Stomach (tissue), 4 donors: ENCODE measurements at regions not wholly inside any gene's neighbourhood (a gene's known extent, or its start where the extent isn't known, plus 50 kb on each side); places are given as distances from the start of the nearest gene placed in this dataset.

Experiments
- POLR2A ChIP-seq, 4 donors: fragments of 450-650 bp; IDR thresholded peaks; one replicate each; pipeline ENCODE4 v1.6.1; 2016; ENCODE audit warnings: antibody characterized with exemption in 4 of 4, control low read depth in 2 of 4, mild to moderate bottlenecking in 1 of 4, moderate library complexity in 1 of 4
- POLR2AphosphoS5 ChIP-seq, 3 donors: sonication (generic); formaldehyde crosslinking; IDR thresholded peaks; one replicate each; pipeline ENCODE4 v1.6.1; 2016; ENCODE audit warnings: antibody characterized with exemption in 3 of 3
- TF ChIP-seq, protein P1 (sequence below), 7 experiments: fragments of 450-650 bp in 4 of 7; fragments of 200-600 bp in 3 of 7; sonication (generic) in 3 of 7; IDR thresholded peaks; one replicate each; pipeline ENCODE4 v1.5.1; 2016 to 2019; ENCODE audit warnings: antibody characterized with exemption in 7 of 7, control low read depth in 2 of 7, mild to moderate bottlenecking in 1 of 7

DNA sequence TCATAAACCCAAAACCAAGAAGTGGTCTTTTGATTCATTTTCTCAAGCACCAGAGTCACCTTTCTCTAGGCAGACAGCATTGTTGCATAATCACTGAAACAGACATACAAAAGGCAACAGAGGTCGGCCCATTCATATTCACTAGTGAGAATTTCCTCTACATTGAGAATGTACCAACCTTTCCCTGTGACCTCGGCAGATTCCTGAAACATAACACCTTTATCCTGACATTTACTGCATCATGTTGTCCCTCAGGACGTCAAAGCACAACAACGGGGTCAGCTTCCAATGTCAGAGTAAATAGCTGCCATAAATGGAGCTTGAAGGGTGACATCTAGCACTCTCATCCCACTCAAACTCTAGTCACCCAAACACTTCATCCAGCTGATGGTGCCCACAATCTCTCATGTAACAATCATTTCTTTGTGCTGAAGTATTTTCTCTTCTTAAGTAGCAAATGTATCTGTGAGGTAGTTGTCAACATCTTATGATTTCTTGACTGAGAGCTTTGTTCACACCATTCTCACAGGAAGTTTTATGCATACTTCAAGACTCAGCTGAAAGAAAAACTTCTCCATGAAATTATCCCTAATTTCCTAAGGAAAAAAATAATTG, 802.6 kb upstream of the CHAC2 start:
- TF ChIP-seq, protein P1, sequence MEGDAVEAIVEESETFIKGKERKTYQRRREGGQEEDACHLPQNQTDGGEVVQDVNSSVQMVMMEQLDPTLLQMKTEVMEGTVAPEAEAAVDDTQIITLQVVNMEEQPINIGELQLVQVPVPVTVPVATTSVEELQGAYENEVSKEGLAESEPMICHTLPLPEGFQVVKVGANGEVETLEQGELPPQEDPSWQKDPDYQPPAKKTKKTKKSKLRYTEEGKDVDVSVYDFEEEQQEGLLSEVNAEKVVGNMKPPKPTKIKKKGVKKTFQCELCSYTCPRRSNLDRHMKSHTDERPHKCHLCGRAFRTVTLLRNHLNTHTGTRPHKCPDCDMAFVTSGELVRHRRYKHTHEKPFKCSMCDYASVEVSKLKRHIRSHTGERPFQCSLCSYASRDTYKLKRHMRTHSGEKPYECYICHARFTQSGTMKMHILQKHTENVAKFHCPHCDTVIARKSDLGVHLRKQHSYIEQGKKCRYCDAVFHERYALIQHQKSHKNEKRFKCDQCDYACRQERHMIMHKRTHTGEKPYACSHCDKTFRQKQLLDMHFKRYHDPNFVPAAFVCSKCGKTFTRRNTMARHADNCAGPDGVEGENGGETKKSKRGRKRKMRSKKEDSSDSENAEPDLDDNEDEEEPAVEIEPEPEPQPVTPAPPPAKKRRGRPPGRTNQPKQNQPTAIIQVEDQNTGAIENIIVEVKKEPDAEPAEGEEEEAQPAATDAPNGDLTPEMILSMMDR (IDR thresholded peaks at IDR 0.05) = no peak
- no peak for TF ChIP-seq POLR2A (IDR thresholded peaks at IDR 0.05)
- no peak for TF ChIP-seq POLR2AphosphoS5 (IDR thresholded peaks at IDR 0.05)
